CD4-positive, alpha-beta T cell (primary cell): ENCODE measurements at regions not wholly inside any gene's neighbourhood (a gene's known extent, or its start where the extent isn't known, plus 50 kb on each side); places are given as distances from the start of the nearest gene placed in this dataset.

Experiments used
- ATAC-seq: fragments of 200-7000 bp; cut with Tn5 transposase; one replicate; pipeline ENCODE4 v1.10.0; 2022; ENCODE audit warnings: mild to moderate bottlenecking; ENCODE audit not compliant: poor library complexity
- CTCF ChIA-PET: fragments of 350-600 bp; sonication (Branson Sonifier 250); formaldehyde crosslinking; loops from one replicate; lab custom pipeline; 2021; ENCODE audit warnings: antibody characterized with exemption, inconsistent platforms; lab: Charles Lee
- POLR2A ChIA-PET: fragments of 350-600 bp; sonication (Branson Sonifier 250); formaldehyde crosslinking; loops from one replicate; lab custom pipeline; 2021; ENCODE audit warnings: antibody characterized with exemption, inconsistent platforms; lab: Charles Lee
- DNase-seq, 14 experiments: peaks; one replicate each; pipeline ENCODE4 v3.0.0-alpha.2; 2013 to 2020; ENCODE audit warnings: mixed read lengths in 2 of 14
- H3K27ac ChIP-seq, 2 donors: one replicate each; pipeline versions ENCODE4 v1.5.1 to v1.7.0; 2013; ENCODE audit warnings: low read length in 2 of 2, low read depth in 1 of 2, mild to moderate bottlenecking in 1 of 2
- H3K27me3 ChIP-seq, 2 experiments: 1 replicate in 1 of 2; 2 replicates in 1 of 2; pipeline versions ENCODE4 v1.6.1 to v1.7.0; 2013; ENCODE audit warnings: low read length in 2 of 2, control low read depth in 1 of 2, mild to moderate bottlenecking in 1 of 2, moderate library complexity in 1 of 2; ENCODE audit not compliant: insufficient read depth in 2 of 2, control insufficient read depth in 1 of 2
- H3K36me3 ChIP-seq: one replicate; pipeline ENCODE4 v1.6.1; 2013; ENCODE audit warnings: low read length, control low read depth; ENCODE audit not compliant: insufficient read depth
- H3K4me1 ChIP-seq: one replicate; pipeline ENCODE4 v1.6.1; 2013; ENCODE audit warnings: low read length, control low read depth; ENCODE audit not compliant: insufficient read depth
- H3K4me3 ChIP-seq: one replicate; pipeline ENCODE4 v1.5.1; 2013; ENCODE audit warnings: mild to moderate bottlenecking, low read length, moderate library complexity
- H3K9me3 ChIP-seq, 2 experiments: 1 replicate in 1 of 2; 2 replicates in 1 of 2; pipeline versions ENCODE4 v1.6.1 to v1.7.0; 2013; ENCODE audit warnings: low read length in 2 of 2, mild to moderate bottlenecking in 2 of 2, control low read depth in 1 of 2, moderate library complexity in 1 of 2; ENCODE audit not compliant: control insufficient read depth in 1 of 2, insufficient read depth in 1 of 2
- H3K27ac Mint-ChIP-seq: one replicate; pipeline ENCODE4 v1.8.0; 2020; ENCODE audit warnings: mixed read lengths
- H3K27me3 Mint-ChIP-seq: one replicate; pipeline ENCODE4 v1.8.0; 2021; ENCODE audit warnings: mixed read lengths
- H3K36me3 Mint-ChIP-seq: one replicate; pipeline ENCODE4 v1.8.0; 2021; ENCODE audit warnings: low read depth, mixed read lengths
- H3K4me1 Mint-ChIP-seq: one replicate; pipeline ENCODE4 v1.8.0; 2021; ENCODE audit warnings: low read depth, mixed read lengths
- H3K4me3 Mint-ChIP-seq: one replicate; pipeline ENCODE4 v1.8.0; 2020; ENCODE audit warnings: mild to moderate bottlenecking, mixed read lengths
- H3K9me3 Mint-ChIP-seq: one replicate; pipeline ENCODE4 v1.8.0; 2020; ENCODE audit warnings: mixed read lengths
- CTCF ChIP-seq: fragments of 200-600 bp; IDR thresholded peaks from one replicate; pipeline ENCODE4 v1.8.0; 2022; ENCODE audit warnings: antibody characterized with exemption, mild to moderate bottlenecking
- intact Hi-C, 2 experiments: fragments of 100-400 bp; cut with DNase I in 1 of 2; cut with micrococcal nuclease in 1 of 2; formaldehyde crosslinking; loops; one replicate each; pipeline versions ENCODE4 v1.15.1 to v1.9.0; 2023 to 2025; cut with DNase I, micrococcal nuclease

GRCh38 chr4:3829211-3829955 lies 63.2 kb downstream of the ADRA2C start:
- Mint-ChIP-seq H3K4me1 (no peaks in the 10 kb centered on the region), H3K27me3 (peaks cover 17% of the 10 kb centered on the region), H3K9me3 (no peaks in the 10 kb centered on the region), H3K36me3 (no peaks in the 10 kb centered on the region), H3K4me3 (no peak overlapping the region), H3K27ac (no peak overlapping the region)
- ATAC-seq (no peak), DNase-seq (no peak)
- H3K36me3 ChIP-seq, result no peaks in the 10 kb centered on the region
- intact Hi-C loops, result no loop called here
- POLR2A ChIA-PET, result no interaction called here
- H3K27ac ChIP-seq, result no peak overlapping the region
- peaks cover 0 to 10% of the 10 kb centered on the region in 2 experiments for H3K9me3 ChIP-seq
- H3K4me1 ChIP-seq, result no peaks in the 10 kb centered on the region
- CTCF ChIA-PET, result no interaction called here
- H3K27me3 ChIP-seq, result peaks cover 5 to 7% of the 10 kb centered on the region in 2 experiments
- no peak overlapping the region for H3K4me3 ChIP-seq
- TF ChIP-seq CTCF, result no peak

- Histone ChIP-seq H3K36me3 (no peaks in the 10 kb centered on the region), H3K4me3 (no peak overlapping the region), H3K27me3 (peaks cover 11 to 13% of the 10 kb centered on the region in 2 experiments), H3K27ac (no peak overlapping the region), H3K4me1 (no peaks in the 10 kb centered on the region), H3K9me3 (peaks cover 0 to 13% of the 10 kb centered on the region in 2 experiments)
- Mint-ChIP-seq H3K27ac (no peak overlapping the region), H3K9me3 (no peaks in the 10 kb centered on the region), H3K36me3 (no peaks in the 10 kb centered on the region), H3K27me3 (peaks cover 25% of the 10 kb centered on the region), H3K4me1 (no peaks in the 10 kb centered on the region), H3K4me3 (no peak overlapping the region)
- ATAC-seq, result no peak
- ChIA-PET POLR2A (no interaction called here), CTCF (no interaction called here)
- no peak for TF ChIP-seq CTCF
- intact Hi-C loops, result no loop called here
- DNase-seq, result no peak
These were observed 64.0 kb downstream of the ADRA2C start for GRCh38 chr4:3829956-3830773.

GRCh38 chr4:3830774-3831528 lies 64.8 kb downstream of the ADRA2C start:
- Histone ChIP-seq H3K9me3 (peaks cover 0 to 17% of the 10 kb centered on the region in 2 experiments), H3K4me1 (peaks cover under 1% of the 10 kb centered on the region), H3K4me3 (no peak overlapping the region), H3K36me3 (no peaks in the 10 kb centered on the region), H3K27me3 (peaks cover 11 to 18% of the 10 kb centered on the region in 2 experiments), H3K27ac (no peak overlapping the region)
- Mint-ChIP-seq H3K27me3 (peaks cover 32% of the 10 kb centered on the region), H3K4me1 (no peaks in the 10 kb centered on the region), H3K36me3 (no peaks in the 10 kb centered on the region), H3K27ac (no peak overlapping the region), H3K9me3 (no peaks in the 10 kb centered on the region), H3K4me3 (no peak overlapping the region)
- CTCF ChIA-PET, result no interaction called here
- POLR2A ChIA-PET, result no interaction called here
- ATAC-seq, result no peak
- DNase-seq, result no peak
- no peak for TF ChIP-seq CTCF
- intact Hi-C loops, result no loop called here
